H9 (cell line): ENCODE measurements at regions not wholly inside any gene's neighbourhood (a gene's known extent, or its start where the extent isn't known, plus 50 kb on each side); places are given as distances from the start of the nearest gene placed in this dataset.
A peak's percentile ranks its signal among the peaks of the same experiment; 100 is the strongest.
"Not testable (repeated sequence)": the region's sequence is repeated elsewhere in the genome, so short reads cannot be mapped to it uniquely, and the experiment has no call there.

ENCODE experiments used
- DNase-seq: peaks from one replicate; pipeline ENCODE4 v3.0.0-alpha.2; 2017
- H2AFZ ChIP-seq: one replicate; pipeline ENCODE4 v1.6.1; 2013; ENCODE audit warnings: mild to moderate bottlenecking, low read length, control low read depth, moderate library complexity
- H2AK5ac ChIP-seq: 2 replicates; pipeline ENCODE4 v1.6.1; 2013; ENCODE audit warnings: low read length, control low read depth, mixed read lengths; ENCODE audit not compliant: insufficient read length
- H2BK120ac ChIP-seq: one replicate; pipeline ENCODE4 v1.6.1; 2013; ENCODE audit warnings: low read depth, mild to moderate bottlenecking, low read length, control low read depth, inconsistent platforms; ENCODE audit not compliant: poor library complexity, severe bottlenecking
- H2BK12ac ChIP-seq: 2 replicates; pipeline ENCODE4 v1.6.1; 2013; ENCODE audit warnings: low read length, control low read depth, mixed read lengths, low read depth; ENCODE audit not compliant: insufficient read length
- H2BK15ac ChIP-seq: 2 replicates; pipeline ENCODE4 v1.6.1; 2013; ENCODE audit warnings: low read depth, low read length, control low read depth
- H2BK20ac ChIP-seq: one replicate; pipeline ENCODE4 v1.6.1; 2013; ENCODE audit warnings: low read depth, mild to moderate bottlenecking, low read length, control low read depth, inconsistent platforms; ENCODE audit not compliant: poor library complexity, severe bottlenecking
- H2BK5ac ChIP-seq: 2 replicates; pipeline ENCODE4 v1.6.1; 2013; ENCODE audit warnings: low read length, control low read depth, mixed read lengths; ENCODE audit not compliant: insufficient read length
- H3K14ac ChIP-seq: 2 replicates; pipeline ENCODE4 v1.6.1; 2013; ENCODE audit warnings: low read length, control low read depth; ENCODE audit not compliant: insufficient read depth
- H3K18ac ChIP-seq: 2 replicates; pipeline ENCODE4 v1.6.1; 2013; ENCODE audit warnings: low read depth, mild to moderate bottlenecking, mixed read lengths, low read length, control low read depth; ENCODE audit not compliant: insufficient read length
- H3K23ac ChIP-seq: 2 replicates; pipeline ENCODE4 v1.6.1; 2013; ENCODE audit warnings: low read length, control low read depth, mixed read lengths, low read depth; ENCODE audit not compliant: insufficient read length
- H3K23me2 ChIP-seq: 2 replicates; pipeline ENCODE4 v1.6.1; 2013; ENCODE audit warnings: low read depth, mild to moderate bottlenecking, mixed read lengths, low read length, control low read depth; ENCODE audit not compliant: insufficient read length, poor library complexity, severe bottlenecking
- H3K27ac ChIP-seq: 2 replicates; pipeline ENCODE4 v1.5.1; 2013; ENCODE audit warnings: low read length, control low read depth, mixed read lengths, low read depth; ENCODE audit not compliant: insufficient read length
- H3K27me3 ChIP-seq: 2 replicates; pipeline ENCODE4 v1.6.1; 2013; ENCODE audit warnings: low read length, control low read depth, inconsistent platforms; ENCODE audit not compliant: insufficient read depth
- H3K4ac ChIP-seq: 2 replicates; pipeline ENCODE4 v1.6.1; 2013; ENCODE audit warnings: low read depth, mild to moderate bottlenecking, control low read depth, inconsistent platforms, low read length, moderate library complexity
- H3K4me1 ChIP-seq: 2 replicates; pipeline ENCODE4 v1.6.1; 2013; ENCODE audit warnings: low read length, control low read depth, inconsistent platforms; ENCODE audit not compliant: insufficient read depth
- H3K4me2 ChIP-seq: 2 replicates; pipeline ENCODE4 v1.6.1; 2013; ENCODE audit warnings: low read length, control low read depth, mixed read lengths; ENCODE audit not compliant: insufficient read length, insufficient read depth
- H3K56ac ChIP-seq: 2 replicates; pipeline ENCODE4 v1.6.1; 2013; ENCODE audit warnings: low read depth, mild to moderate bottlenecking, mixed read lengths, low read length, control low read depth; ENCODE audit not compliant: insufficient read length
- H3K79me1 ChIP-seq: 2 replicates; pipeline ENCODE4 v1.6.1; 2013; ENCODE audit warnings: low read depth, mild to moderate bottlenecking, moderate library complexity, low read length, control low read depth, inconsistent platforms; ENCODE audit not compliant: insufficient read depth, poor library complexity, severe bottlenecking
- H3K79me2 ChIP-seq: 2 replicates; pipeline ENCODE4 v1.6.1; 2013; ENCODE audit warnings: low read length, control low read depth, inconsistent platforms; ENCODE audit not compliant: insufficient read depth
- H3K9ac ChIP-seq: 2 replicates; pipeline ENCODE4 v1.6.1; 2013; ENCODE audit warnings: low read length, control low read depth, mixed read lengths; ENCODE audit not compliant: insufficient read length; ENCODE audit errors: extremely low read depth
- H3K9me3 ChIP-seq: one replicate; pipeline ENCODE4 v1.6.1; 2013; ENCODE audit warnings: low read depth, low read length, inconsistent platforms; ENCODE audit not compliant: control insufficient read depth
- H3T11ph ChIP-seq: one replicate; pipeline ENCODE4 v1.6.1; 2013; ENCODE audit warnings: mild to moderate bottlenecking, low read length, control low read depth, inconsistent platforms
- H4K20me1 ChIP-seq: one replicate; pipeline ENCODE4 v1.6.1; 2013; ENCODE audit not compliant: control insufficient read depth, insufficient read length, insufficient read depth
- H4K5ac ChIP-seq: 2 replicates; pipeline ENCODE4 v1.6.1; 2013; ENCODE audit warnings: low read depth, mild to moderate bottlenecking, mixed read lengths, low read length, control low read depth; ENCODE audit not compliant: insufficient read length
- H4K8ac ChIP-seq: replicated peaks from 2 replicates; pipeline ENCODE4 v1.6.1; 2013; ENCODE audit warnings: low read length, control low read depth, mixed read lengths, low read depth; ENCODE audit not compliant: insufficient read length
- H4K91ac ChIP-seq: 2 replicates; pipeline ENCODE4 v1.6.1; 2013; ENCODE audit warnings: low read depth, mild to moderate bottlenecking, moderate library complexity, mixed read lengths, low read length, control low read depth; ENCODE audit not compliant: insufficient read length
- H3K27ac Mint-ChIP-seq, 3 experiments: 2 replicates in 2 of 3; 3 replicates in 1 of 3; pipeline ENCODE4 v1.8.0; 2020 to 2021; ENCODE audit warnings: mixed read lengths in 3 of 3, mild to moderate bottlenecking in 1 of 3, moderate library complexity in 1 of 3
- H3K27me3 Mint-ChIP-seq: 2 replicates; pipeline ENCODE4 v1.8.0; 2021; ENCODE audit warnings: low read depth, mild to moderate bottlenecking, moderate library complexity, mixed read lengths
- H3K36me3 Mint-ChIP-seq, 3 experiments: 2 replicates in 2 of 3; 3 replicates in 1 of 3; pipeline ENCODE4 v1.8.0; 2020 to 2021; ENCODE audit warnings: low read depth in 3 of 3, mixed read lengths in 3 of 3; ENCODE audit not compliant: insufficient read depth in 1 of 3
- H3K4me1 Mint-ChIP-seq, 2 experiments: 2 replicates each; pipeline ENCODE4 v1.8.0; 2020; ENCODE audit warnings: mixed read lengths in 2 of 2
- H3K4me3 Mint-ChIP-seq, 2 experiments: 2 replicates in 1 of 2; 3 replicates in 1 of 2; pipeline ENCODE4 v1.8.0; 2020 to 2021; ENCODE audit warnings: mild to moderate bottlenecking in 2 of 2, mixed read lengths in 2 of 2, moderate library complexity in 1 of 2
- H3K9me3 Mint-ChIP-seq, 2 experiments: 2 replicates in 1 of 2; 3 replicates in 1 of 2; pipeline ENCODE4 v1.8.0; 2020; ENCODE audit warnings: mild to moderate bottlenecking in 2 of 2, mixed read lengths in 2 of 2, moderate library complexity in 1 of 2
- CTCF ChIP-seq: fragments of 200-600 bp; sonication (generic); conservative IDR thresholded peaks from 3 replicates; pipeline ENCODE4 v1.8.0; 2021; ENCODE audit warnings: antibody characterized with exemption, mild to moderate bottlenecking
- WGBS: extraction: QIAGEN DNeasy Blood & Tissue Kit; methylation state at CpG from one replicate; pipeline ENCODE4 v1.1.7; 2013; ENCODE audit warnings: missing lambda C conversion rate, low lambda C conversion rate, mixed read lengths; ENCODE audit not compliant: insufficient read length; ENCODE audit errors: extremely low coverage; 5-methylcytosine and 5-hydroxymethylcytosine counted together

GRCh38 chr11:69221086-69221485, 65.4 kb downstream of the SMIM38 start:
- no peak overlapping the region for H3K9ac ChIP-seq
- WGBS: no CpG with 5 or more reads among the region's 4 CpGs

GRCh38 chr11:69221636-69222035, 65.9 kb downstream of the SMIM38 start:
- WGBS: no CpG with 5 or more reads among the region's 8 CpGs
- not testable (repeated sequence) for H4K91ac ChIP-seq, H2BK120ac ChIP-seq, H3K79me2 ChIP-seq, H2AK5ac ChIP-seq, H3K27ac Mint-ChIP-seq, H3T11ph ChIP-seq, H3K36me3 Mint-ChIP-seq, H3K9me3 ChIP-seq, H3K27ac ChIP-seq, H4K20me1 ChIP-seq, H3K23ac ChIP-seq, H2BK5ac ChIP-seq, H3K4me2 ChIP-seq, H3K4me3 Mint-ChIP-seq, H4K5ac ChIP-seq, H3K14ac ChIP-seq, H2BK20ac ChIP-seq, H2BK12ac ChIP-seq, H3K18ac ChIP-seq, H3K4me1 ChIP-seq, H3K9me3 Mint-ChIP-seq, H3K79me1 ChIP-seq, H3K9ac ChIP-seq, H4K8ac ChIP-seq, H3K4ac ChIP-seq, H2BK15ac ChIP-seq, H3K23me2 ChIP-seq, H2AFZ ChIP-seq, H3K56ac ChIP-seq, H3K27me3 ChIP-seq, H3K4me1 Mint-ChIP-seq
- peak; percentile 7 for DNase-seq
- H3K27me3 Mint-ChIP-seq: peaks cover 22% of the 10 kb centered on the region

More at GRCh38 chr11:69221086-69221485, 65.4 kb downstream of the SMIM38 start:
- Histone ChIP-seq H2BK12ac (no peak overlapping the region), H4K91ac (no peak overlapping the region), H3K27me3 (no peaks in the 10 kb centered on the region), H3K4me2 (no peak overlapping the region), H4K8ac (no peak overlapping the region), H3K9me3 (no peaks in the 10 kb centered on the region), H4K5ac (no peak overlapping the region), H3K4me1 (no peaks in the 10 kb centered on the region), H2BK20ac (no peak overlapping the region), H2BK15ac (no peak overlapping the region), H3K23me2 (no peaks in the 10 kb centered on the region), H3K27ac (no peak overlapping the region), H2BK120ac (no peak overlapping the region), H2AFZ (no peak overlapping the region), H3K79me1 (no peaks in the 10 kb centered on the region), H3K79me2 (no peaks in the 10 kb centered on the region), H3K18ac (no peak overlapping the region), H3K56ac (no peak overlapping the region), H2AK5ac (no peak overlapping the region), H4K20me1 (no peaks in the 10 kb centered on the region), H3T11ph (no peak overlapping the region), H3K4ac (no peak overlapping the region), H2BK5ac (no peak overlapping the region), H3K23ac (no peak overlapping the region), H3K14ac (no peak overlapping the region)
- H3K4me1 Mint-ChIP-seq: no peaks in the 10 kb centered on the region
- no peak for DNase-seq
- peaks cover 17% of the 10 kb centered on the region for H3K27me3 Mint-ChIP-seq
- TF ChIP-seq CTCF: no peak
- no peaks in the 10 kb centered on the region for H3K36me3 Mint-ChIP-seq
- H3K4me3 Mint-ChIP-seq: no peak overlapping the region
- H3K27ac Mint-ChIP-seq: no peak overlapping the region
- H3K9me3 Mint-ChIP-seq: no peaks in the 10 kb centered on the region
